ENCODE measurements at regions not wholly inside any gene's neighbourhood (a gene's known extent, or its start where the extent isn't known, plus 50 kb on each side); places are given as distances from the start of the nearest gene placed in this dataset.

DNA sequence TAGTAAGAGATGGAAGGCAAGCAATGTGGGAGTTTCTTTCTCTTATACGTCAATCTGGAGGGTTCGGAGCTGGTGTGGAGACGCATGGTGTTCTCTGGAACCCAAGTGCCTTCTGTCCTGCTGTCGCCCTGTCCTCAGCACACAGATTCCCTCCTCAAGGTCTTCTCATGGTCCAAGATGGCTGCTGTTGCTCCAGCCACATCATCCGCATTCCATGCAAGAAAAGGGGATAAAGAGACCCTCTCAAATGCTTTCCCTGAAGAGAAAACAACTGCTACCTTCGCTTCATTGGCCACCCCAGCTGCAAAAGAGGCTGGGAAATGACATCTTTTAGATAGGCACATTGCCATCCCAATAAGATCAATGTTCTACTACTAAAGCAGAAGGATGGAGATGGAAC is 151.2 kb downstream of the ANKRD60 start:
- Histone ChIP-seq H3K4me3 (no peak overlapping the region), H3K27me3 (ENCODE audit: insufficient read depth) (no peaks in the 10 kb centered on the region), H3K9me2 (ENCODE audit: insufficient read depth) (no peaks in the 10 kb centered on the region), H3F3A (replicated peaks; ENCODE audit: low read depth) (no peaks in the 10 kb centered on the region), H4K20me1 (replicated peaks; ENCODE audit: insufficient read depth) (no peaks in the 10 kb centered on the region), H3K27ac (ENCODE audit: low read depth) (no peak overlapping the region), H3K79me2 (replicated peaks; ENCODE audit: insufficient read depth) (no peaks in the 10 kb centered on the region), H3K36me3 (ENCODE audit: insufficient read depth) (no peaks in the 10 kb centered on the region), H3K4me2 (no peak overlapping the region), H2AFZ (no peak overlapping the region), H3K4me1 (ENCODE audit: insufficient read depth) (no peaks in the 10 kb centered on the region)
- peaks cover 4% of the 10 kb centered on the region; the same call in 1 of the 3 replicates for H3K4me1 Mint-ChIP-seq
- H3K9me3 Mint-ChIP-seq: peaks cover 19% of the 10 kb centered on the region; the same call in 2 of the 3 replicates
- no peak overlapping the region for H3K4me3 Mint-ChIP-seq
- ATAC-seq (no peak), DNase-seq (ENCODE audit: low spot score) (no peak)
- peaks cover 2% of the 10 kb centered on the region for H3K27me3 Mint-ChIP-seq (ENCODE audit: insufficient read depth, low read depth, poor library complexity)
- TF ChIP-seq REST (IDR thresholded peaks at IDR 0.05; ENCODE audit: unreplicated experiment): no peak
- TF ChIP-seq NANOG (IDR thresholded peaks at IDR 0.05; ENCODE audit: borderline replicate concordance): no peak
- TF ChIP-seq ETS1 (IDR thresholded peaks at IDR 0.05): no peak
- no peak for TF ChIP-seq CTCF (conservative IDR thresholded peaks at IDR 0.05; ENCODE audit: low read depth in 2 of 2)
- TF ChIP-seq CREB1 (CRISPR knock-in tag; IDR thresholded peaks at IDR 0.05; ENCODE audit: low read depth): no peak
- TF ChIP-seq ZNF114 (CRISPR knock-in tag; IDR thresholded peaks at IDR 0.05): no peak
- H3K27ac Mint-ChIP-seq: no peak overlapping the region
- no peaks in the 10 kb centered on the region for H3K36me3 Mint-ChIP-seq (ENCODE audit: low read depth)

DNA sequence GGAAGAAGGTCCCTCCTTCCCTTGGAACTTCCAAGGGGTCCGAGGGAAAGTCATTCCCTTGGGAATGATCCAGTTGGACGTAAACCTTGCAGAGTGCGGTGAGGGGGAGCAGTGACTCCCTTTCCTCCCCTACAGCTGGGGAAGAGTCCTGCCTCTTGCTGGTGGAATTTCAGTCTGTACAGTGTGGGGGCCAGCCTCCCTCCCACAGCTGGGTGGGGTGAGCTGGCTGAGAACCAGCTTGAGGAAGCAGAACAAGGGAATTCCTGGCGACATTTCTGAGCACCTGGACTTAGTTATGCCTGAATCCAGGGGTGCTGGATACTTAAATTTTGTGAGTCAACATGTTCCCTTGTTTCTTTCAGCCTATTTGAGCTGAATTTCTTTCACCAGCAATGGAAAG is 152.0 kb downstream of the ANKRD60 start:
- H3K27me3 Mint-ChIP-seq (ENCODE audit: insufficient read depth, low read depth, poor library complexity): peaks cover 2% of the 10 kb centered on the region
- Histone ChIP-seq H3K36me3 (ENCODE audit: insufficient read depth) (no peaks in the 10 kb centered on the region), H2AFZ (no peak overlapping the region), H3K4me2 (no peak overlapping the region), H3K27me3 (ENCODE audit: insufficient read depth) (no peaks in the 10 kb centered on the region), H3K79me2 (replicated peaks; ENCODE audit: insufficient read depth) (no peaks in the 10 kb centered on the region), H3K9me2 (ENCODE audit: insufficient read depth) (no peaks in the 10 kb centered on the region), H3F3A (replicated peaks; ENCODE audit: low read depth) (no peaks in the 10 kb centered on the region), H4K20me1 (replicated peaks; ENCODE audit: insufficient read depth) (no peaks in the 10 kb centered on the region), H3K27ac (ENCODE audit: low read depth) (no peak overlapping the region), H3K4me3 (no peak overlapping the region), H3K4me1 (ENCODE audit: insufficient read depth) (no peaks in the 10 kb centered on the region)
- H3K4me1 Mint-ChIP-seq: peaks cover 4% of the 10 kb centered on the region; the same call in 1 of the 3 replicates
- ATAC-seq: no peak
- no peaks in the 10 kb centered on the region for H3K36me3 Mint-ChIP-seq (ENCODE audit: low read depth)
- no peak overlapping the region for H3K27ac Mint-ChIP-seq
- H3K9me3 Mint-ChIP-seq: peaks cover 19% of the 10 kb centered on the region; the same call in 2 of the 3 replicates
- H3K4me3 Mint-ChIP-seq: no peak overlapping the region
- DNase-seq (ENCODE audit: low spot score): no peak
- TF ChIP-seq POLR2AphosphoS5 (IDR thresholded peaks at IDR 0.05; ENCODE audit: low read depth): no peak
- TF ChIP-seq CTCF (conservative IDR thresholded peaks at IDR 0.05; ENCODE audit: low read depth in 2 of 2): no peak
- no peak for TF ChIP-seq REST (IDR thresholded peaks at IDR 0.05; ENCODE audit: unreplicated experiment)
- no peak for TF ChIP-seq STAT1 (IDR thresholded peaks at IDR 0.05; ENCODE audit: unreplicated experiment)
- TF ChIP-seq ETS1 (IDR thresholded peaks at IDR 0.05): no peak
- no peak for TF ChIP-seq ZNF114 (CRISPR knock-in tag; IDR thresholded peaks at IDR 0.05)
- no peak for TF ChIP-seq NANOG (IDR thresholded peaks at IDR 0.05; ENCODE audit: borderline replicate concordance)
- no peak for TF ChIP-seq EZH2 (IDR thresholded peaks at IDR 0.05; ENCODE audit: low read depth, unreplicated experiment)
- TF ChIP-seq CREB1 (CRISPR knock-in tag; IDR thresholded peaks at IDR 0.05; ENCODE audit: low read depth): no peak
